ENCODE measurements at regions not wholly inside any gene's neighbourhood (a gene's known extent, or its start where the extent isn't known, plus 50 kb on each side); places are given as distances from the start of the nearest gene placed in this dataset.

- CTCF ChIA-PET (ENCODE audit: low intra/inter-chr PET ratio) = no interaction called here
- H4K20me1 ChIP-seq (replicated peaks; ENCODE audit: control insufficient read depth, insufficient read depth, low read length) = no peaks in the 10 kb centered on the region
- POLR2A ChIA-PET = no interaction called here
- no peaks in the 10 kb centered on the region for H3K36me3 ChIP-seq (ENCODE audit: control insufficient read depth, insufficient read depth, low read length)
- no peak for DNase-seq (ENCODE audit: extremely low read depth in 1 of 4, low spot score in 3 of 4)
- no peaks in the 10 kb centered on the region for H3K4me1 ChIP-seq (replicated peaks in 1 of 2; ENCODE audit: control insufficient read depth in 2 of 2, insufficient read depth in 2 of 2, low read length in 2 of 2)
- no peak overlapping the region for H2AFZ ChIP-seq (ENCODE audit: low read depth, low read length)
- H3K9me1 ChIP-seq (ENCODE audit: control insufficient read depth, insufficient read depth, low read length) = no peaks in the 10 kb centered on the region
- intact Hi-C loops (cut with micrococcal nuclease) (no loop called here), in situ Hi-C loops (cut with MboI) (no loop called here)
- no peaks in the 10 kb centered on the region for H3K79me2 ChIP-seq (ENCODE audit: control insufficient read depth, insufficient read depth, low read length)
- 0% methylated on average over 6 of the region's 6 CpGs for WGBS (ENCODE audit: insufficient coverage, low coverage, missing lambda C conversion rate)
- peaks cover 0 to 7% of the 10 kb centered on the region in 2 experiments; a peak in 1 of 5 replicates for H3K27me3 ChIP-seq (ENCODE audit: control insufficient read depth in 2 of 2, insufficient read depth in 2 of 2, low read length in 2 of 2)
- BruUV-seq (replicated peaks) = no TSS peak
- no peak overlapping the region for H3K4me2 ChIP-seq (ENCODE audit: insufficient read depth, low read length)
- no peaks in the 10 kb centered on the region for H3K9me3 ChIP-seq (replicated peaks; ENCODE audit: control insufficient read depth, insufficient read depth, low read depth, low read length)
- H3K27ac ChIP-seq (ENCODE audit: extremely low read depth, low read depth, low read length) = no peak overlapping the region
- H3K9ac ChIP-seq (ENCODE audit: insufficient read depth in 1 of 2, low read depth in 2 of 2, low read length in 2 of 2) = no peak overlapping the region
- H3K4me3 ChIP-seq = no peak overlapping the region
- no peak for FAIRE-seq
- ATAC-seq = no peak
- TF ChIP-seq ZZZ3 (IDR thresholded peaks at IDR 0.05) (no peak), FOXJ2 (tag; IDR thresholded peaks at IDR 0.05) (no peak), ZMIZ1 (IDR thresholded peaks at IDR 0.05; ENCODE audit: low read depth in 2 of 2, low read length in 2 of 2) (no peak), STAT5B (CRISPR knock-in tag; IDR thresholded peaks at IDR 0.05) (no peak), ZBTB43 (CRISPR knock-in tag; IDR thresholded peaks at IDR 0.05) (no peak), ETV1 (tag; conservative IDR thresholded peaks at IDR 0.05; ENCODE audit: low read depth) (no peak), DDX20 (tag; IDR thresholded peaks at IDR 0.05; ENCODE audit: low read depth) (no peak), ELK1 (CRISPR knock-in tag; IDR thresholded peaks at IDR 0.05) (no peak), ZNF785 (CRISPR knock-in tag; IDR thresholded peaks at IDR 0.05) (no peak), HDAC3 (IDR thresholded peaks at IDR 0.05; ENCODE audit: borderline replicate concordance, partially characterized antibody) (no peak), NR2C1 (IDR thresholded peaks at IDR 0.05) (no peak), NR2C1 (tag; IDR thresholded peaks at IDR 0.05) (no peak), ZNF77 (CRISPR knock-in tag; IDR thresholded peaks at IDR 0.05) (no peak)
These were observed 236.3 kb downstream of the ACKR3 start for GRCh38 chr2:236805800-236806531.

All from K562 (cell line).